HG02642 (cell line): ENCODE measurements at regions not wholly inside any gene's neighbourhood (a gene's known extent, or its start where the extent isn't known, plus 50 kb on each side); places are given as distances from the start of the nearest gene placed in this dataset.

Experiments
- ATAC-seq: cut with Tn5 transposase; IDR thresholded peaks from one replicate; pipeline ENCODE4 v1.9.1; 2021; ENCODE audit warnings: mild to moderate bottlenecking; ENCODE audit not compliant: unreplicated experiment, poor library complexity

DNA sequence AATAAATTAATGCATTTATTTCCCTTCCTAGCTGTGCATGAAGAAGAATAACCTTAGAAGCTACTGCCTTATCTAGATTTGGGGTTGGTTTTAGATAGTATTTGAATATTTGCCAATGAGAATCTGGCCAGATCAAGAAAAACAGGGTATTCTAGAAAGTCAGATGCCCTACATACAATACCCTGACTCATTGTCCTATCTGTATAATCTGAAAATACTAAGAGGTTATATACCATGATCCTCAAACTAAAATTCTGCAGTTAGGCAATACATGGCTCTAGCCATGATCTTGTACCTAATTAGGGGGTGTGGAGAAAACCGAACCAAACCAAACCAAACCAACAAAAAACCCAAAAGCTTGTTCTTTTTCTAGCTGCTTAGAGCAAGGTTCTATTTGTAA lies 240.4 kb upstream of the LYZL1 start:
- ATAC-seq, result no peak

GRCh38 chr10:29050081-29050480 lies 238.8 kb upstream of the LYZL1 start:
- ATAC-seq, result peak; percentile 68

GRCh38 chr10:29055101-29055500 lies 233.8 kb upstream of the LYZL1 start:
- no peak for ATAC-seq

DNA sequence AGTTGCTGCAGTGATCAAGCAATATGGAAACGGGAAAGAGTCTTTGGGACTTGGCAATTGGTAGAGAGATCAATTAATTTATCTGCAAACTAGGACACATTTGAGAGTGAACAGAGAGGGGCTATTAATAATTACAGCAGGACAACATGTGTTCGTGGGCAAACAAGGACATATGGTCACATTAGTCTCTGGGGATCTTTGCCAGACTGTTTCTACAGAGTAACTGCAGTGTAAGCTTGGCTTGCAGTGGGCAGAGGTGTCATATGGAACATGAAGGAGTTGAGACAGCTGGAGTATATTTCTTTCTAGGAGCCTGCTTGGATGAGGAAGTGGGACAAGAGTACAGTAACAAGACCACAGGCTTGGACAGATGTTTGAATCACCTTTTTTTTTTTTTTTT lies 232.1 kb upstream of the LYZL1 start:
- ATAC-seq, result no peak

- ATAC-seq, result no peak
These were observed 231.0 kb upstream of the LYZL1 start for GRCh38 chr10:29057822-29058331.

- ATAC-seq, result no peak
These were observed 224.8 kb upstream of the LYZL1 start for GRCh38 chr10:29063806-29064644.

DNA sequence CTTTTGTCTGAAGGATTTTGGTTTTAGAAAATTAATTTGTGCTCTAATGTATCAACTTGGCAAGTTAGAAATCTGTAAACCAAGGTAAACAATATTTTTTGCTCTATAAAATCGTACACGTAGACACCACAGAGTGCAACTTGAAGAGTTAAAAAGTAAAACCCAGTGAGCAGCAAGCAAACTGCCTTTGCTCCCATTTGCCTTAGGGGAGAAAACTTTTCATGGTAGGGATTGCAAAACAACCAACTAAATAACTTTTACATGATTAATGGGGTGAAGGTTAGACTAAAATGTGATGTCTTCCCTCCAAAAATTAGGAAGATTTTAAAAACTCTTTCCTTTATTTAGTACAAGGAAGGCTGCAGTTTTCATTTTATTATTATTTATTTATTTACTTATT lies 224.2 kb upstream of the LYZL1 start:
- ATAC-seq, result no peak

- no peak for ATAC-seq
These were observed 221.7 kb upstream of the LYZL1 start for GRCh38 chr10:29067161-29067560.

GRCh38 chr10:29067628-29068027 lies 221.2 kb upstream of the LYZL1 start:
- ATAC-seq, result no peak

- no peak for ATAC-seq
These were observed 220.6 kb upstream of the LYZL1 start for GRCh38 chr10:29068302-29068701.

DNA sequence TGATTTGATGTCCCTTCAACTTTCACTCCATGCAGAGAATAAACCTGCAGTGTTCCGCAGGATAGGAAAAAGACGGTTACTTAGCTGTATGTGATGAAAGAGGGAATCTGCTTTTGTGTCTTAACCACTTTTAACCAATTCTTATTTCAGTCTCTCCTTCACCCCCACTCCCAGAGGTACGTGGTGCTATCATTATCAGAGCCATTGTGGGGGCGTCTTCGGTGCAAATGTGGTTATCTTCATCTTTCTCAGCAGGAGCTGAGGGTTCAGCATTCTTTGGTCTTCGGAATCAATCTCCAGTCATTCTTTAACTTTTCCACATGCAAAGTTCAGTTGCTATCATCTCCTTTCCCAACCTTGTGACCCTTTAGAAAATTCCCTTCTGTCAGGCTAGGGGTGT lies 219.9 kb upstream of the LYZL1 start:
- ATAC-seq, result no peak

DNA sequence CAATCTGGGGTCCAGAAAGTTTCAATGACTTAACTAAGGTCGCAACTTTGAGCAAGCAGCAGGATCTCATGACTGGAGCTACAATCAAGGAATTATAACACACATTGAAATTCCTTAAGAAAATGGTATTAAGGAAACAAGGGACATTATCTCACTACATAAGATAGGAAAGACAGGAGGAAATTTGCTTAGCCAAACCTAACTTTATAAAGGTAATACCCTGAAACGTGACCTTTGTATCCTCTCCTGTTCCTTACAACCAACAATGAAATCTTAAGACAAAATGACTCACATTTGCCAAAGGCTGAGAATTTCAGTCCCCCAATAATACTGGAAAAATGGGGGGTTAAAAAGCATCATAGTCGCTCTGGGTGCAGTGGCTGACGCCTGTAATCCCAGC lies 218.9 kb upstream of the LYZL1 start:
- no peak for ATAC-seq

DNA sequence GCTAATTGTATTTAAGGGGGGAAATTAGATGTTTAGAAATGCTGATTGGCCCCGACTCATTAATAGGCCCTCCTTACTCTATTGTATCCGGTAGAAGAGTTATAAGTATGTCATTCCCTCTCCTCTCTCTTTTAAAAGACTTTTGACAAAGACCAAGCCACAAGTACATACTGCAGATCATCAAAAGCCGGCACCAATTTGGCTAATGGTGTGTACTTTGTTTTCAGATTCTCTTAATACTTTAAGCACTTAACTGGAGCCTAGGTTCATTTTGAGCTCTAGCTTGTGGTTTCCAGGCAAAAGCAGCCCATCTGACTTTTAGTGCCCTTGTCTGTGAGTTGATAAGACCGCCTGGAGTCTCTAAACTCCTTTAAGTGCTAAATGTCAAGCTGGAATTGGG lies 210.0 kb upstream of the LYZL1 start:
- ATAC-seq, result no peak

- ATAC-seq, result no peak
These were observed 207.6 kb upstream of the LYZL1 start for GRCh38 chr10:29081231-29081630.

DNA sequence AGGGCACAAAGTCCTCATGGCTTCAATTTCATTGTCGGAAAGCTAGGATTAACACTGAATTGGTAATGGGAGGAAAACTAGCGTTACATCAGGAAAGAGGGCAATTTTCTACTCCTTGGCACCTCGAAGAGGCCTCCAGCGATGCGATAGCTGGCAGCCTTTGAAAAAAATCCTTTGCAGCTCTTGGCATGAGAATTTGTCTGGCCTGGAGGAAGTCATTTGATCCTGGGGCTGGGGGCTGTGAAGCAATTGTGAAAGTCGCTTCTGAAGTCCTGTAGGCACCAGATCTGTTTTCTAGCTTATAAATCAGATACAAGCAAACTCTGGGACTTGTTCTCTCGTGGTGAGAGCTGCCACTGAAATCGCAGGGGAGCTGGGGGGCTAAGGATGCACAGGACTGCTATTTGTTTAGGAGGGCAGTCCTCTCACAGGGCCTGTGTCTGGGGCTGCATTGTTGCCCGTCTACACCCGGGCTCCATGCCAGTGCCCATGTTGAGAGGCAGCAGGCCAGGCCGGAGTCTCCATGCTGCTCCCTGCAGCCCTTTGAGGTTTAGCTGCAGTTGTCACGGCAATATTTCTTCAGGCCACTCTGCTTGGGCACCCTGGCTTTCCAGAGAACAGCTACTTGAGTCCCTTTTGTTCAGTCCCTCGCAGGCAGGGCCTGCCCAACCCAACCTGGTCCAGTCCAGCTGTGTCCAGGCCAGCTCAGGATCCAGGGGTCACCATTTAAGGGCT lies 206.8 kb upstream of the LYZL1 start:
- ATAC-seq, result no peak

DNA sequence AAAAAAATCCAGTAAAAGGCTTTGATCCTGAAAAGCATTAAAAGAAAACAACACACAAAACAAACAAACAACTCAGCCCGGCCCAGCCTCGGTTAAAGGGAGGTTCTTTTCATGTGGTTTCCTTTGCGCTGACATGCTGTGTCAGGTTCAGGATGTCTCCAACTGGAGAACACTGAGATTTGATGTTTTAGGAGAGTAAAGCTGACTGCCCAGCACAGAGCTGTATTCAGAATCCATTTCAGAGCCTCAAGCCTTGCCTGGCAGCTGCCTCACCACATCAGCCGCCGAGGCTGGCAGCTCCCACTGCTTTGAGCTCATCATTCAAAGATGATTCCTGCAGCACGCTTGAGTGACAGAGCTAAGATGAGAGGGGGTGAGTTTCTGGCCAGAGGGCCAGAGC lies 205.8 kb upstream of the LYZL1 start:
- ATAC-seq, result no peak

DNA sequence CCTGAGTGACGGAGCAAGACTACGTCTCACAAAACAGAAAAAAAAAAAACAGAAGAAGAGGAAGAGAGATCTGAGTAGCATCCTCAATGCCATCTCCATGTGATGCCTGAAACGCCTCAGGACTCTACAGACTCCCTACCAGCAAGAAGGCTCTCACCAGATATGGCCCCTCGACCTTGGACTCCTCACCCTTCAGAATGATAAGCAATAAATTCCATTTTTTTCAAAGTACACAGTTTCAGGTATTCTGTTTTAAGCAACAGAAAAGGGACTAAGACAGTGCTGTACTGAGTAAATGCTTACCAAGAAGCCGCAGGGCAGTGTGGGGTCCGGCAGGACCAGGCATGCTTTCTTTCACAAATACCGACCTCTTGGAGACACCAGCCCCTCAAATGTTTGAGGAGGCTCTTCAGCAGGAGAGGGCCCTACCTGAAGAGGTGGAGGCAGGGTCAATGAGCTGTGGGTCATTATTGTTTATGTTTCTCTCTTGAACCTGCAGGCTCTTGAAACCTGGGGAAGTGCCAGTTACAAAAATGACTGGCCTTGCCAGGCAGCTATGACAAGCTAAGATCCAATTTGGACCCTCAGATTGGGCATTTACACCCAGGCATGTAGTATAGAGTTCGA lies 204.1 kb upstream of the LYZL1 start:
- ATAC-seq, result no peak

- ATAC-seq, result no peak
These were observed 199.8 kb upstream of the LYZL1 start for GRCh38 chr10:29089091-29089490.

DNA sequence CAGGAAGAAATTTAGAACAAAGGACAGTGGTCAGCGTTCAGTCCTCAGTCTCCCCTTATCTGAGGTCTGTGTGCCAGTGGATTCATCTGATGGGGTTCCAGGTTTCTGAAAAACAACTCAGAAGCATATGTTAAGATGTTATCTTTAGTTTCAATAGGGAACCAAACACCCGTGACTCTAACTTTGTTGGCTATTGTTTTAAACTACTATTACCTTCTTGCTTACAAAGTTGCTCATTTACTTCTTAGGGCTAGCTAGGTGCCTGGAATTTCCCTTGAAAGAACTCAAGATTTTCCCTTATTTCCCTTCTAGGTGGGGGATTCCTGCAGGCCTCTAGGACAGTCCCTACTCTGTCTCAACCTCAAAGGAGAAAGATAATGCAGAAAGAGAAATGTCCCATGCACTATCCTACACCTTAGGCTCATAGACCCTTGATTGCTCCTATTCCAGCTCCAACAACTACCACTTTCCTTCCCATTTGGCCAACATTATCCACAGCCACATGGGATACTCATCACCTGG lies 192.5 kb upstream of the LYZL1 start:
- no peak for ATAC-seq

DNA sequence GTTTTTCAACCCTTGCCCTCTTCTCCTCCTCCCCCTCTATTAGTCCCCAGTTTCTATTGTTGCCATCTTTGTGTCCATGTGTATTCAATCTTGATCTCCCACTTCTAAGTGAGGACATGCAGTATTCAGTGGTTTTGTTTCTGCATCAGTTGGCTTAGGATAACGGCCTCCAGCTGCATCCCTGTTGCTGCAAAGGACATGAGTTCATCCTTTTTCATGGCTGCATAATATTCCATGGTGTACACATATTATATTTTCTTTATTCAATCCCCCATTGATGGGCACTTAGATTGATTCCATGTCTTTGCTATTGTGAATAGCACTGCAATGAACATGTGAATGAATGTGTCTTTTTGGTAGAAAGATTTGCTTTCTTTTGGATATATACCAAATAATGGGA lies 190.4 kb upstream of the LYZL1 start:
- no peak for ATAC-seq

DNA sequence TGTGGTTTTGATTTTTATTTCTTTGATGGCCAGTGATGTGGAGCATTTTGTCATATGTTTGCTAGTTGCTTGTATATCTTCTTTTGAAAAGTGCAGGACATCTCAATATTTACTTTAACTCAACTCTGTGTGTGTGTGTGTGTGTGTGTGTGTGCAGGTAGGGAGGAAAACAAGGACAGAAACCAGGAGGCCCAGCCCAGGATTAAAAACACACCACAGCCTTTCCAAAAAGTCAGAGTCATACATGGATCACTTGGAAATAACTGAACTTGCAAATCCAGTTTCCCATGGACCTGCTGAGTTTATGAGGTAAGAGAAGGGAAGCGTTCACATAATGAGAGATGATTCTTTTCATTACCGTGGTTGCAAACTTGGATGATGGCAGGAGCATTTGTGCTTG lies 189.9 kb upstream of the LYZL1 start:
- no peak for ATAC-seq
